SU-DHL-6 (cell line): ENCODE measurements at regions not wholly inside any gene's neighbourhood (a gene's known extent, or its start where the extent isn't known, plus 50 kb on each side); places are given as distances from the start of the nearest gene placed in this dataset.

ENCODE experiments used
- EZH2phosphoT487 ChIP-seq: fragments of 200-600 bp; sonication (generic), shearing (Covaris generic); conservative IDR thresholded peaks from 2 replicates; pipeline ENCODE4 v1.6.1; 2018; ENCODE audit warnings: mild to moderate bottlenecking, antibody characterized with exemption, low read length, moderate library complexity, mixed read lengths
- TF ChIP-seq, protein P1 (sequence below): fragments of 200-600 bp; sonication (generic); IDR thresholded peaks from one replicate; pipeline ENCODE4 v1.5.1; 2017; ENCODE audit warnings: antibody characterized with exemption, mild to moderate bottlenecking, low read length, moderate library complexity; ENCODE audit not compliant: insufficient read depth, poor library complexity, severe bottlenecking

DNA sequence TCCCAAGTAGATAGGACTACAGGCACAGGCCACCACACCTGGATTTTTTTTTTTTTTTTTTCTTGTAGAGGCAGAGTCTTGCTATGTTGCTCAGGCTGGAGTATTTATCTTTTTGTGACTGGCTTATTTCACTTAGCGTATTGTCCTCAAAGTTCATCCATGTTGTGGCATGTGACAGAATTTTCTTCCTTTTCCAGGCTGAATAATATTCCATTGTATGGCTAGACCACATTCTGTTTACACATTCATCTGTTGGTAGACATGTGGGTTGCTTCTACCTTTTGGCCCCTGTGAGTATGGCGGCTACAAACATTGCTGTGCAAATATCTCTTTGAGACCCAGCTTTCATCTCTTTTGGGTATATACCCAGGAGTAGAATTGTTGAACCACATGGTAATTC is 160.2 kb upstream of the SMAD3 start:
- TF ChIP-seq, protein P1, sequence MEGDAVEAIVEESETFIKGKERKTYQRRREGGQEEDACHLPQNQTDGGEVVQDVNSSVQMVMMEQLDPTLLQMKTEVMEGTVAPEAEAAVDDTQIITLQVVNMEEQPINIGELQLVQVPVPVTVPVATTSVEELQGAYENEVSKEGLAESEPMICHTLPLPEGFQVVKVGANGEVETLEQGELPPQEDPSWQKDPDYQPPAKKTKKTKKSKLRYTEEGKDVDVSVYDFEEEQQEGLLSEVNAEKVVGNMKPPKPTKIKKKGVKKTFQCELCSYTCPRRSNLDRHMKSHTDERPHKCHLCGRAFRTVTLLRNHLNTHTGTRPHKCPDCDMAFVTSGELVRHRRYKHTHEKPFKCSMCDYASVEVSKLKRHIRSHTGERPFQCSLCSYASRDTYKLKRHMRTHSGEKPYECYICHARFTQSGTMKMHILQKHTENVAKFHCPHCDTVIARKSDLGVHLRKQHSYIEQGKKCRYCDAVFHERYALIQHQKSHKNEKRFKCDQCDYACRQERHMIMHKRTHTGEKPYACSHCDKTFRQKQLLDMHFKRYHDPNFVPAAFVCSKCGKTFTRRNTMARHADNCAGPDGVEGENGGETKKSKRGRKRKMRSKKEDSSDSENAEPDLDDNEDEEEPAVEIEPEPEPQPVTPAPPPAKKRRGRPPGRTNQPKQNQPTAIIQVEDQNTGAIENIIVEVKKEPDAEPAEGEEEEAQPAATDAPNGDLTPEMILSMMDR: no peak
- TF ChIP-seq EZH2phosphoT487: no peak
